H1 (cell line): ENCODE measurements at regions not wholly inside any gene's neighbourhood (a gene's known extent, or its start where the extent isn't known, plus 50 kb on each side); places are given as distances from the start of the nearest gene placed in this dataset.

Experiments used
- EZH2 ChIP-seq: fragments of 200-600 bp; sonication (generic); IDR thresholded peaks from 2 replicates; pipeline ENCODE4 v1.7.1; 2012; ENCODE audit warnings: low read depth, mild to moderate bottlenecking, moderate library complexity, low read length, inconsistent platforms; ENCODE audit not compliant: severe bottlenecking
- POLR2A ChIP-seq, 2 experiments: IDR thresholded peaks; 1 replicate in 1 of 2; 2 replicates in 1 of 2; pipeline ENCODE4 v1.6.1; 2011; ENCODE audit warnings: low read depth in 2 of 2, low read length in 2 of 2, mild to moderate bottlenecking in 2 of 2; ENCODE audit errors: control extremely low read depth in 1 of 2
- RFX5 ChIP-seq: IDR thresholded peaks from 2 replicates; pipeline ENCODE4 v1.6.1; 2011; ENCODE audit warnings: low read depth, low read length, improper control_type of control experiment, borderline replicate concordance
- RNF2 ChIP-seq: fragments of 200-900, 300-1000 bp; sonication (generic); IDR thresholded peaks from 2 replicates; pipeline ENCODE4 v1.7.1; 2016; ENCODE audit warnings: borderline replicate concordance, low read depth, mild to moderate bottlenecking, antibody characterized with exemption, low read length; ENCODE audit not compliant: poor library complexity, severe bottlenecking; ENCODE audit errors: missing control alignments
- SIX5 ChIP-seq: IDR thresholded peaks from 2 replicates; pipeline ENCODE4 v1.6.1; 2011; ENCODE audit warnings: mild to moderate bottlenecking, low read depth, low read length
- SP2 ChIP-seq: IDR thresholded peaks from 2 replicates; pipeline ENCODE4 v1.6.1; 2012; ENCODE audit warnings: mild to moderate bottlenecking, low read length, inconsistent platforms
- YY1 ChIP-seq: IDR thresholded peaks from 2 replicates; pipeline ENCODE4 v1.6.1; 2011; ENCODE audit warnings: low read depth, mild to moderate bottlenecking, low read length
- TF ChIP-seq, protein P1 (sequence below), 3 experiments: IDR thresholded peaks; 1 replicate in 2 of 3; 2 replicates in 1 of 3; pipeline versions ENCODE4 v1.5.1 to v1.6.1; 2011; ENCODE audit warnings: low read length in 3 of 3, mild to moderate bottlenecking in 3 of 3, inconsistent platforms in 2 of 3, low read depth in 1 of 3, moderate library complexity in 1 of 3; ENCODE audit not compliant: insufficient read depth in 1 of 3; ENCODE audit errors: control extremely low read depth in 1 of 3

- TF ChIP-seq POLR2A (IDR thresholded peaks at IDR 0.05; ENCODE audit: control extremely low read depth in 1 of 2, low read depth in 2 of 2, low read length in 2 of 2) (no peak), YY1 (no peak), RFX5 (no peak), SIX5 (no peak), RNF2 (no peak), SP2 (no peak), EZH2 (no peak)
- TF ChIP-seq, protein P1, sequence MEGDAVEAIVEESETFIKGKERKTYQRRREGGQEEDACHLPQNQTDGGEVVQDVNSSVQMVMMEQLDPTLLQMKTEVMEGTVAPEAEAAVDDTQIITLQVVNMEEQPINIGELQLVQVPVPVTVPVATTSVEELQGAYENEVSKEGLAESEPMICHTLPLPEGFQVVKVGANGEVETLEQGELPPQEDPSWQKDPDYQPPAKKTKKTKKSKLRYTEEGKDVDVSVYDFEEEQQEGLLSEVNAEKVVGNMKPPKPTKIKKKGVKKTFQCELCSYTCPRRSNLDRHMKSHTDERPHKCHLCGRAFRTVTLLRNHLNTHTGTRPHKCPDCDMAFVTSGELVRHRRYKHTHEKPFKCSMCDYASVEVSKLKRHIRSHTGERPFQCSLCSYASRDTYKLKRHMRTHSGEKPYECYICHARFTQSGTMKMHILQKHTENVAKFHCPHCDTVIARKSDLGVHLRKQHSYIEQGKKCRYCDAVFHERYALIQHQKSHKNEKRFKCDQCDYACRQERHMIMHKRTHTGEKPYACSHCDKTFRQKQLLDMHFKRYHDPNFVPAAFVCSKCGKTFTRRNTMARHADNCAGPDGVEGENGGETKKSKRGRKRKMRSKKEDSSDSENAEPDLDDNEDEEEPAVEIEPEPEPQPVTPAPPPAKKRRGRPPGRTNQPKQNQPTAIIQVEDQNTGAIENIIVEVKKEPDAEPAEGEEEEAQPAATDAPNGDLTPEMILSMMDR (IDR thresholded peaks at IDR 0.05; ENCODE audit: control extremely low read depth in 1 of 3, insufficient read depth in 1 of 3, low read depth in 1 of 3, low read length in 3 of 3), result no peak
These were observed 1176.3 kb downstream of the PCDH18 start for GRCh38 chr4:136355970-136356369.
